WTC11 (cell line): ENCODE measurements at regions not wholly inside any gene's neighbourhood (a gene's known extent, or its start where the extent isn't known, plus 50 kb on each side); places are given as distances from the start of the nearest gene placed in this dataset.

Experiments
- CTCF ChIP-seq: fragments of 200-600 bp; IDR thresholded peaks from 2 replicates; pipeline ENCODE4 v1.8.0; 2022; ENCODE audit warnings: antibody characterized with exemption
- ZNF317 ChIP-seq: sonication (generic); formaldehyde crosslinking; IDR thresholded peaks from 2 replicates; pipeline ENCODE4 v1.8.1; 2023; ENCODE audit warnings: low read depth, mild to moderate bottlenecking, moderate library complexity, missing genetic modification reagents, borderline replicate concordance

DNA sequence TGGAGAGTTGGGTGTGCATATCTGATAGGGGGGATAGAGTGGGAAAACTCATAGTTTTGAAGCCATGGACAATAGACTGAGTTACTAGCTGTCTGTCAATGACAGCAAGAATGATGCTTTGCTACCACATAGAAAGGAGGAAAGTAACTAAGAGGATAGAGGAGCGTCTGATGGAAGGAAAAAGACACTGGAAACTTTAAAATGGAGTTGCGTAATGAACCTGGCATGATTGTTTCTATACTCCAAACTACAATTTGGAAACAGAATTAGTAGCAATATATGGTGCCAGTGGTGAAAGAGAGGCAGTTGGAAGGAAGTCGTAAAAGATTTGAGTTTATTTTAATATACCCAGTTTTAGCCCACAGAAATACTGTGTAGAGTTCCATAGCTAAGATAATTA lies 163.6 kb downstream of the TUSC7 start:
- TF ChIP-seq CTCF: no peak
- TF ChIP-seq ZNF317 (CRISPR knock-in tag): no peak
